DND-41 (cell line): ENCODE measurements at regions not wholly inside any gene's neighbourhood (a gene's known extent, or its start where the extent isn't known, plus 50 kb on each side); places are given as distances from the start of the nearest gene placed in this dataset.

Experiments used
- ATAC-seq: fragments of 200-7000 bp; cut with Tn5 transposase; 3 replicates; pipeline ENCODE4 v1.9.1; 2021; ENCODE audit warnings: low read depth; ENCODE audit not compliant: insufficient read depth
- DNase-seq: peaks from one replicate; pipeline ENCODE4 v3.0.0-alpha.2; 2020
- H2AFZ ChIP-seq: 2 replicates; pipeline ENCODE4 v1.6.0; 2012; ENCODE audit warnings: low read depth, low read length
- H3K27ac ChIP-seq: 2 replicates; pipeline ENCODE4 v1.5.1; 2012; ENCODE audit warnings: low read length, inconsistent platforms
- H3K27me3 ChIP-seq: fragments of 200-600 bp; sonication (generic); 2 replicates; pipeline ENCODE4 v1.6.0; 2012; ENCODE audit warnings: low read length, mild to moderate bottlenecking, inconsistent platforms; ENCODE audit not compliant: insufficient read depth, poor library complexity
- H3K36me3 ChIP-seq: 2 replicates; pipeline ENCODE4 v1.5.1; 2012; ENCODE audit warnings: low read length, inconsistent platforms; ENCODE audit not compliant: insufficient read depth
- H3K4me1 ChIP-seq: 2 replicates; pipeline ENCODE4 v1.5.1; 2012; ENCODE audit warnings: mild to moderate bottlenecking, low read length; ENCODE audit not compliant: insufficient read depth
- H3K4me2 ChIP-seq: 2 replicates; pipeline ENCODE4 v1.6.0; 2012; ENCODE audit warnings: mild to moderate bottlenecking, moderate library complexity, low read length, inconsistent platforms; ENCODE audit not compliant: insufficient read depth
- H3K4me3 ChIP-seq, 2 experiments: fragments of 200-600 bp in 1 of 2; shearing (Covaris generic) in 1 of 2; 2 replicates each; pipeline ENCODE4 v1.5.1; 2012 to 2016; ENCODE audit warnings: inconsistent platforms in 2 of 2, low read length in 2 of 2, mild to moderate bottlenecking in 2 of 2, low read depth in 1 of 2, moderate library complexity in 1 of 2
- H3K79me2 ChIP-seq: 2 replicates; pipeline ENCODE4 v1.6.0; 2012; ENCODE audit warnings: low read length, inconsistent platforms; ENCODE audit not compliant: insufficient read depth
- H3K9ac ChIP-seq: 2 replicates; pipeline ENCODE4 v1.6.0; 2012; ENCODE audit warnings: low read depth, mild to moderate bottlenecking, inconsistent platforms, low read length, moderate library complexity
- H3K9me3 ChIP-seq: 2 replicates; pipeline ENCODE4 v1.5.1; 2012; ENCODE audit warnings: low read length, moderate library complexity, mild to moderate bottlenecking, inconsistent platforms; ENCODE audit not compliant: insufficient read depth, severe bottlenecking
- H4K20me1 ChIP-seq: 2 replicates; pipeline ENCODE4 v1.6.0; 2012; ENCODE audit warnings: low read length; ENCODE audit not compliant: insufficient read depth
- CTCF ChIP-seq: IDR thresholded peaks from 2 replicates; pipeline ENCODE4 v1.5.1; 2012; ENCODE audit warnings: borderline replicate concordance, low read length, moderate library complexity, mild to moderate bottlenecking; ENCODE audit not compliant: poor library complexity, severe bottlenecking; ENCODE audit errors: extremely low read depth
- EZH2 ChIP-seq: IDR thresholded peaks from 3 replicates; pipeline ENCODE4 v1.6.1; 2012; ENCODE audit warnings: borderline replicate concordance, low read depth, mild to moderate bottlenecking, moderate library complexity, low read length, inconsistent platforms; ENCODE audit not compliant: severe bottlenecking

- H3K27ac ChIP-seq, result no peak overlapping the region
- no peak overlapping the region for H3K9ac ChIP-seq
- no peak overlapping the region for H3K4me3 ChIP-seq
- TF ChIP-seq CTCF (no peak), EZH2 (no peak)
- DNase-seq (no peak), ATAC-seq (no peak)
- no peak overlapping the region for H2AFZ ChIP-seq
- H3K4me1 ChIP-seq, result no peaks in the 10 kb centered on the region
- no peaks in the 10 kb centered on the region for H4K20me1 ChIP-seq
- no peaks in the 10 kb centered on the region for H3K9me3 ChIP-seq
- H3K4me2 ChIP-seq, result no peak overlapping the region
- peaks cover 3% of the 10 kb centered on the region for H3K27me3 ChIP-seq
- no peaks in the 10 kb centered on the region for H3K36me3 ChIP-seq
- H3K79me2 ChIP-seq, result no peaks in the 10 kb centered on the region
Measured at GRCh38 chr7:29754874-29755490, 51.3 kb upstream of the WIPF3 start.
